ENCODE measurements at regions not wholly inside any gene's neighbourhood (a gene's known extent, or its start where the extent isn't known, plus 50 kb on each side); places are given as distances from the start of the nearest gene placed in this dataset.
"Not testable (repeated sequence)": the region's sequence is repeated elsewhere in the genome, so short reads cannot be mapped to it uniquely, and the experiment has no call there.

- Histone ChIP-seq H3K4me3 (peak overlapping the region in 3 of 4 donors; percentile 20 to 30 (median 27)), H3K27me3 (peaks cover 0 to 13% (median 0%) of the 10 kb centered on the region in 4 donors)
- DNase-seq (ENCODE audit: extremely low spot score); intact Hi-C loops (cut with DNase I); H3K36me3 ChIP-seq; H3K9me3 ChIP-seq; H3K4me1 ChIP-seq; H3K27ac ChIP-seq (replicated peaks in 1 of 4): not testable (repeated sequence)
- 14% methylated on average over 25 of the region's 26 CpGs for WGBS
Measured at GRCh38 chr19:14293101-14293815, 87.3 kb upstream of the ADGRL1 start.

- H3K36me3 ChIP-seq; H3K27ac ChIP-seq (replicated peaks in 1 of 4); H3K4me1 ChIP-seq; DNase-seq (ENCODE audit: extremely low spot score); H3K9me3 ChIP-seq; H3K4me3 ChIP-seq: not testable (repeated sequence)
- peaks cover 0 to 13% (median 0%) of the 10 kb centered on the region in 4 donors for H3K27me3 ChIP-seq
- intact Hi-C loops (cut with DNase I) = loop anchor here (5.0 kb wide), 1 partner anchor 143 kb away; no protein-coding TSS in a partner anchor
- 70% methylated on average over 14 of the region's 15 CpGs for WGBS
Measured at GRCh38 chr19:14289810-14290209, 83.8 kb upstream of the ADGRL1 start.

GRCh38 chr19:14287837-14288236, 81.9 kb upstream of the ADGRL1 start:
- peaks cover 0 to 13% (median 0%) of the 10 kb centered on the region in 4 donors for H3K27me3 ChIP-seq
- H3K4me3 ChIP-seq; DNase-seq (ENCODE audit: extremely low spot score); H3K9me3 ChIP-seq; H3K36me3 ChIP-seq; H3K27ac ChIP-seq (replicated peaks in 1 of 4): not testable (repeated sequence)
- peaks cover 0 to 11% (median 2%) of the 10 kb centered on the region in 4 donors for H3K4me1 ChIP-seq
- 91% methylated on average over 4 of the region's 4 CpGs for WGBS
- intact Hi-C loops (cut with DNase I) = loop anchor here (5.0 kb wide), 1 partner anchor 141 kb away; no protein-coding TSS in a partner anchor

GRCh38 chr19:14286594-14286993, 80.6 kb upstream of the ADGRL1 start:
- H3K27me3 ChIP-seq; H3K4me3 ChIP-seq; H3K9me3 ChIP-seq; H3K27ac ChIP-seq (replicated peaks in 1 of 4); H3K36me3 ChIP-seq; DNase-seq (ENCODE audit: extremely low spot score); H3K4me1 ChIP-seq: not testable (repeated sequence)
- intact Hi-C loops (cut with DNase I) = loop anchor here (5.0 kb wide), 1 partner anchor 139 kb away; no protein-coding TSS in a partner anchor
- WGBS = 73% methylated on average over 4 of the region's 4 CpGs

- 89% methylated on average over 9 of the region's 9 CpGs for WGBS
- intact Hi-C loops (cut with DNase I) = loop anchor here (5.0 kb wide), 1 partner anchor 138 kb away; no protein-coding TSS in a partner anchor
Measured at GRCh38 chr19:14285726-14286125, 79.8 kb upstream of the ADGRL1 start.

GRCh38 chr19:14283813-14284520, 78.0 kb upstream of the ADGRL1 start:
- H3K27me3 ChIP-seq; H3K27ac ChIP-seq (replicated peaks in 1 of 4); intact Hi-C loops (cut with DNase I); DNase-seq (ENCODE audit: extremely low spot score); H3K36me3 ChIP-seq; H3K9me3 ChIP-seq; H3K4me3 ChIP-seq; H3K4me1 ChIP-seq: not testable (repeated sequence)
- 63% methylated on average over 11 of the region's 11 CpGs for WGBS

More at GRCh38 chr19:14285726-14286125, 79.8 kb upstream of the ADGRL1 start:
- H3K4me3 ChIP-seq; H3K9me3 ChIP-seq; DNase-seq (ENCODE audit: extremely low spot score); H3K4me1 ChIP-seq; H3K36me3 ChIP-seq; H3K27ac ChIP-seq (replicated peaks in 1 of 4); H3K27me3 ChIP-seq: not testable (repeated sequence)

- intact Hi-C loops (cut with DNase I); H3K4me3 ChIP-seq; H3K4me1 ChIP-seq; H3K9me3 ChIP-seq; H3K36me3 ChIP-seq; DNase-seq (ENCODE audit: extremely low spot score); H3K27ac ChIP-seq (replicated peaks in 1 of 4): not testable (repeated sequence)
- 93% methylated on average over 4 of the region's 4 CpGs for WGBS
- peaks cover 0 to 13% (median 0%) of the 10 kb centered on the region in 4 donors for H3K27me3 ChIP-seq
Measured at GRCh38 chr19:14279270-14279669, 73.3 kb upstream of the ADGRL1 start.

- peaks cover 0 to 24% (median 2%) of the 10 kb centered on the region in 4 donors for H3K27me3 ChIP-seq
- 90% methylated on average over 16 of the region's 32 CpGs for WGBS
- no peaks in the 10 kb centered on the region for H3K4me1 ChIP-seq
- no peak for DNase-seq (ENCODE audit: extremely low spot score)
- no peak overlapping the region for H3K4me3 ChIP-seq
- no peak overlapping the region for H3K27ac ChIP-seq (replicated peaks in 1 of 4)
- no peaks in the 10 kb centered on the region for H3K9me3 ChIP-seq
- intact Hi-C loops (cut with DNase I) = no loop called here
- no peaks in the 10 kb centered on the region for H3K36me3 ChIP-seq
- TF ChIP-seq POLR2A (IDR thresholded peaks at IDR 0.05; ENCODE audit: low read depth) (no peak), POLR2AphosphoS5 (IDR thresholded peaks at IDR 0.05) (no peak), CTCF (IDR thresholded peaks at IDR 0.05) (no peak), EP300 (IDR thresholded peaks at IDR 0.05) (no peak)
Measured at GRCh38 chr19:14277608-14278007, 71.6 kb upstream of the ADGRL1 start.

- 79% methylated on average over 5 of the region's 5 CpGs for whole genome bisulfite sequencing
- H3K9me3 ChIP-seq; DNase-seq (ENCODE audit: extremely low spot score); H3K36me3 ChIP-seq; H3K27ac ChIP-seq (replicated peaks in 1 of 4); H3K4me3 ChIP-seq; intact Hi-C loops (cut with DNase I); H3K4me1 ChIP-seq: not testable (repeated sequence)
- H3K27me3 ChIP-seq = peaks cover 0 to 42% (median 2%) of the 10 kb centered on the region in 4 donors
Measured at GRCh38 chr19:14275823-14276222, 69.9 kb upstream of the ADGRL1 start.

Data from esophagus muscularis mucosa (tissue), 4 donors.